Activated CD8-positive, alpha-beta T cell treated with anti-CD3 and anti-CD28 coated beads for 36 hours (primary cell): ENCODE measurements at regions not wholly inside any gene's neighbourhood (a gene's known extent, or its start where the extent isn't known, plus 50 kb on each side); places are given as distances from the start of the nearest gene placed in this dataset.

Experiments
- ATAC-seq: fragments of 200-7000 bp; cut with Tn5 transposase; one replicate; pipeline ENCODE4 v1.10.0; 2021; ENCODE audit warnings: mild to moderate bottlenecking, moderate library complexity
- CTCF ChIA-PET: fragments of 350-600 bp; sonication (Branson Sonifier 250); formaldehyde crosslinking; loops from one replicate; lab custom pipeline; 2021; ENCODE audit warnings: antibody characterized with exemption; lab: Charles Lee
- POLR2A ChIA-PET: fragments of 350-600 bp; sonication (Branson Sonifier 250); formaldehyde crosslinking; loops from one replicate; lab custom pipeline; 2021; ENCODE audit warnings: antibody characterized with exemption; lab: Charles Lee
- DNase-seq: peaks from one replicate; pipeline ENCODE4 v3.0.0-alpha.2; 2020
- H3K27ac Mint-ChIP-seq: one replicate; pipeline ENCODE4 v1.8.0; 2021; ENCODE audit warnings: mild to moderate bottlenecking, mixed read lengths
- H3K27me3 Mint-ChIP-seq: one replicate; pipeline ENCODE4 v1.8.0; 2021; ENCODE audit warnings: mixed read lengths
- H3K36me3 Mint-ChIP-seq: one replicate; pipeline ENCODE4 v1.8.0; 2021; ENCODE audit warnings: low read depth, mixed read lengths
- H3K4me1 Mint-ChIP-seq: one replicate; pipeline ENCODE4 v1.8.0; 2021; ENCODE audit warnings: low read depth, mixed read lengths
- H3K4me3 Mint-ChIP-seq: one replicate; pipeline ENCODE4 v1.8.0; 2021; ENCODE audit warnings: mild to moderate bottlenecking, moderate library complexity, mixed read lengths
- H3K9me3 Mint-ChIP-seq: one replicate; pipeline ENCODE4 v1.8.0; 2021; ENCODE audit warnings: mixed read lengths
- CTCF ChIP-seq: fragments of 200-600 bp; IDR thresholded peaks from one replicate; pipeline ENCODE4 v1.8.0; 2022; ENCODE audit warnings: antibody characterized with exemption, mild to moderate bottlenecking
- intact Hi-C: fragments of 100-400 bp; cut with micrococcal nuclease; formaldehyde crosslinking; loops from one replicate; pipeline ENCODE4 v1.10.0; 2022

GRCh38 chr2:195289081-195289480 lies 367.9 kb upstream of the SLC39A10 start:
- Mint-ChIP-seq H3K9me3 (no peaks in the 10 kb centered on the region), H3K4me3 (no peak overlapping the region), H3K27ac (no peak overlapping the region), H3K27me3 (no peaks in the 10 kb centered on the region), H3K4me1 (no peaks in the 10 kb centered on the region), H3K36me3 (no peaks in the 10 kb centered on the region)
- ChIA-PET CTCF (no interaction called here), POLR2A (no interaction called here)
- DNase-seq (no peak), ATAC-seq (no peak)
- TF ChIP-seq CTCF, result no peak
- intact Hi-C loops, result no loop called here

- H3K27me3 Mint-ChIP-seq, result no peaks in the 10 kb centered on the region
- POLR2A ChIA-PET, result no interaction called here
- CTCF ChIA-PET, result interaction anchor here (1.4 kb wide), 1 partner anchor 17 kb away, joined by 4 read pairs; no protein-coding TSS in a partner anchor
- no peaks in the 10 kb centered on the region for H3K36me3 Mint-ChIP-seq
- no peaks in the 10 kb centered on the region for H3K9me3 Mint-ChIP-seq
- no peak for DNase-seq
- no peak overlapping the region for H3K27ac Mint-ChIP-seq
- no peak for ATAC-seq
- H3K4me1 Mint-ChIP-seq, result no peaks in the 10 kb centered on the region
- intact Hi-C loops, result no loop called here
- H3K4me3 Mint-ChIP-seq, result no peak overlapping the region
- no peak for TF ChIP-seq CTCF
Measured at GRCh38 chr2:195279840-195280427, 377.1 kb upstream of the SLC39A10 start.

GRCh38 chr2:195270466-195271039 lies 386.5 kb upstream of the SLC39A10 start:
- POLR2A ChIA-PET, result no interaction called here
- H3K27ac Mint-ChIP-seq, result no peak overlapping the region
- DNase-seq (no peak), ATAC-seq (no peak)
- intact Hi-C loops, result no loop called here
- H3K4me1 Mint-ChIP-seq, result no peaks in the 10 kb centered on the region
- no peaks in the 10 kb centered on the region for H3K9me3 Mint-ChIP-seq
- no peak for TF ChIP-seq CTCF
- no peaks in the 10 kb centered on the region for H3K36me3 Mint-ChIP-seq
- H3K27me3 Mint-ChIP-seq, result no peaks in the 10 kb centered on the region
- no peak overlapping the region for H3K4me3 Mint-ChIP-seq
- CTCF ChIA-PET, result interaction anchor here (1.0 kb wide), 1 partner anchor 20 kb away, joined by 4 read pairs; no protein-coding TSS in a partner anchor

- no peak overlapping the region for H3K4me3 Mint-ChIP-seq
- no peak for TF ChIP-seq CTCF
- no peaks in the 10 kb centered on the region for H3K36me3 Mint-ChIP-seq
- CTCF ChIA-PET, result no interaction called here
- intact Hi-C loops, result no loop called here
- no peak for DNase-seq
- no peak for ATAC-seq
- H3K27ac Mint-ChIP-seq, result no peak overlapping the region
- POLR2A ChIA-PET, result no interaction called here
- no peaks in the 10 kb centered on the region for H3K27me3 Mint-ChIP-seq
- no peaks in the 10 kb centered on the region for H3K9me3 Mint-ChIP-seq
- H3K4me1 Mint-ChIP-seq, result no peaks in the 10 kb centered on the region
Measured at GRCh38 chr2:195269220-195269619, 387.8 kb upstream of the SLC39A10 start.

- Mint-ChIP-seq H3K9me3 (peaks cover 2% of the 10 kb centered on the region), H3K27ac (no peak overlapping the region), H3K36me3 (no peaks in the 10 kb centered on the region), H3K4me1 (no peaks in the 10 kb centered on the region), H3K4me3 (no peak overlapping the region), H3K27me3 (no peaks in the 10 kb centered on the region)
- DNase-seq (no peak), ATAC-seq (no peak)
- POLR2A ChIA-PET, result no interaction called here
- intact Hi-C loops, result no loop called here
- no peak for TF ChIP-seq CTCF
- CTCF ChIA-PET, result no interaction called here
Measured at GRCh38 chr2:195257979-195258378, 399.0 kb upstream of the SLC39A10 start.
